H1 (cell line): ENCODE measurements at regions not wholly inside any gene's neighbourhood (a gene's known extent, or its start where the extent isn't known, plus 50 kb on each side); places are given as distances from the start of the nearest gene placed in this dataset.

Experiments used
- CTCF ChIA-PET: fragments of 300-600 bp; sonication (Branson Sonifier 250); formaldehyde crosslinking; loops from one replicate; lab custom pipeline; 2021; ENCODE audit not compliant: partially characterized antibody; lab: Charles Lee
- POLR2A ChIA-PET: fragments of 300-600 bp; sonication (Branson Sonifier 250); formaldehyde crosslinking; loops from one replicate; lab custom pipeline; 2021; ENCODE audit warnings: inconsistent platforms; ENCODE audit not compliant: partially characterized antibody; lab: Charles Lee
- DNase-seq, 2 experiments: peaks; one replicate each; pipeline versions ENCODE4 v3.0.0 to v3.0.0-alpha.2; 2010 to 2022; ENCODE audit warnings: low spot score in 2 of 2, low read depth in 1 of 2, mixed read lengths in 1 of 2
- FAIRE-seq: peaks from 2 replicates; lab custom pipeline; 2011; peaks lifted over from hg19 to GRCh38; lab: Jason Lieb, UNC
- H2AFZ ChIP-seq: 2 replicates; pipeline ENCODE4 v1.8.1; 2012; ENCODE audit warnings: low read length, inconsistent platforms
- H2AK5ac ChIP-seq: 2 replicates; pipeline ENCODE4 v1.6.1; 2013; ENCODE audit warnings: low read depth, low read length
- H2BK120ac ChIP-seq: replicated peaks from 2 replicates; pipeline ENCODE3; 2013; ENCODE audit warnings: low read depth, low read length, inconsistent platforms
- H2BK12ac ChIP-seq: 2 replicates; pipeline ENCODE4 v1.6.1; 2013; ENCODE audit warnings: low read depth, low read length
- H2BK15ac ChIP-seq: 2 replicates; pipeline ENCODE4 v1.6.1; 2013; ENCODE audit warnings: low read length
- H2BK20ac ChIP-seq: 2 replicates; pipeline ENCODE4 v1.6.1; 2013; ENCODE audit warnings: low read length
- H2BK5ac ChIP-seq: 2 replicates; pipeline ENCODE4 v1.6.1; 2013; ENCODE audit warnings: low read depth, low read length
- H3K14ac ChIP-seq: 2 replicates; pipeline ENCODE4 v1.6.1; 2013; ENCODE audit warnings: inconsistent platforms; ENCODE audit not compliant: insufficient read length
- H3K18ac ChIP-seq: 2 replicates; pipeline ENCODE4 v1.6.1; 2013; ENCODE audit warnings: low read length; ENCODE audit errors: extremely low read depth
- H3K23ac ChIP-seq: 2 replicates; pipeline ENCODE4 v1.6.1; 2013; ENCODE audit warnings: inconsistent platforms; ENCODE audit not compliant: insufficient read length
- H3K23me2 ChIP-seq: 2 replicates; pipeline ENCODE4 v1.6.1; 2013; ENCODE audit warnings: low read depth, low read length
- H3K27ac ChIP-seq: 2 replicates; pipeline ENCODE4 v1.6.1; 2011; ENCODE audit warnings: low read depth, low read length, inconsistent platforms
- H3K27me3 ChIP-seq, 4 experiments: replicated peaks in 1 of 4; 1 replicate in 1 of 4; 2 replicates in 3 of 4; pipeline versions ENCODE4 v1.6.1 to v1.8.1; 2011 to 2013; ENCODE audit warnings: low read length in 3 of 4, mild to moderate bottlenecking in 3 of 4, inconsistent platforms in 2 of 4, mixed read lengths in 2 of 4, moderate library complexity in 1 of 4; ENCODE audit not compliant: control insufficient read depth in 3 of 4, insufficient read depth in 3 of 4; ENCODE audit errors: extremely low read depth in 1 of 4
- H3K36me3 ChIP-seq, 4 experiments: 2 replicates each; pipeline versions ENCODE4 v1.6.1 to v1.8.1; 2011 to 2013; ENCODE audit warnings: mild to moderate bottlenecking in 4 of 4, low read length in 3 of 4, moderate library complexity in 2 of 4, control low read depth in 1 of 4, inconsistent platforms in 1 of 4; ENCODE audit not compliant: insufficient read depth in 4 of 4, control insufficient read depth in 2 of 4
- H3K4ac ChIP-seq: replicated peaks from 2 replicates; pipeline ENCODE3; 2013; ENCODE audit warnings: low read length, low read depth, mixed read lengths, inconsistent platforms; ENCODE audit not compliant: insufficient read length
- H3K4me1 ChIP-seq, 4 experiments: replicated peaks in 1 of 4; 1 replicate in 1 of 4; 2 replicates in 3 of 4; pipeline versions ENCODE4 v1.6.1 to v1.8.1; 2011 to 2013; ENCODE audit warnings: low read length in 3 of 4, inconsistent platforms in 2 of 4, mixed read lengths in 1 of 4; ENCODE audit not compliant: insufficient read depth in 4 of 4, control insufficient read depth in 3 of 4
- H3K4me2 ChIP-seq, 2 experiments: 2 replicates each; pipeline versions ENCODE4 v1.6.1 to v1.8.1; 2011 to 2013; ENCODE audit warnings: low read depth in 2 of 2, low read length in 2 of 2, control low read depth in 1 of 2, inconsistent platforms in 1 of 2, mild to moderate bottlenecking in 1 of 2; ENCODE audit not compliant: insufficient read depth in 1 of 2
- H3K4me3 ChIP-seq, 4 experiments: fragments of 200-600, 300-600 bp in 1 of 4; sonication (generic), shearing (Covaris generic), sonication (Bioruptor Twin) in 1 of 4; 2 replicates each; pipeline versions ENCODE4 v1.5.1 to v1.8.1; 2011 to 2016; ENCODE audit warnings: low read length in 4 of 4, low read depth in 3 of 4, control low read depth in 2 of 4, inconsistent platforms in 2 of 4, mild to moderate bottlenecking in 2 of 4, mixed read lengths in 1 of 4, moderate library complexity in 1 of 4; ENCODE audit not compliant: insufficient read depth in 2 of 4; ENCODE audit errors: extremely low read depth in 1 of 4
- H3K56ac ChIP-seq: replicated peaks from 2 replicates; pipeline ENCODE3; 2013; ENCODE audit warnings: low read depth, mild to moderate bottlenecking, mixed read lengths, low read length, inconsistent platforms; ENCODE audit not compliant: insufficient read length
- H3K79me1 ChIP-seq: 2 replicates; pipeline ENCODE4 v1.6.1; 2013; ENCODE audit warnings: low read depth, low read length, control low read depth
- H3K79me2 ChIP-seq, 2 experiments: 2 replicates each; pipeline versions ENCODE4 v1.6.1 to v1.8.1; 2012 to 2013; ENCODE audit warnings: low read length in 2 of 2, mild to moderate bottlenecking in 2 of 2, inconsistent platforms in 1 of 2; ENCODE audit not compliant: insufficient read depth in 2 of 2, control insufficient read depth in 1 of 2
- H3K9ac ChIP-seq, 4 experiments: replicated peaks in 1 of 4; 1 replicate in 1 of 4; 2 replicates in 3 of 4; pipeline versions ENCODE4 v1.6.1 to v1.8.1; 2011 to 2013; ENCODE audit warnings: low read depth in 3 of 4, low read length in 3 of 4, control low read depth in 2 of 4, mild to moderate bottlenecking in 2 of 4, moderate library complexity in 2 of 4, inconsistent platforms in 1 of 4; ENCODE audit errors: extremely low read depth in 1 of 4
- H3K9me3 ChIP-seq, 2 experiments: 2 replicates each; pipeline versions ENCODE4 v1.6.1 to v1.8.1; 2012 to 2013; ENCODE audit warnings: mild to moderate bottlenecking in 2 of 2, moderate library complexity in 2 of 2, control low read depth in 1 of 2, inconsistent platforms in 1 of 2, low read depth in 1 of 2, low read length in 1 of 2, mixed read lengths in 1 of 2; ENCODE audit not compliant: insufficient read depth in 2 of 2
- H4K20me1 ChIP-seq, 2 experiments: replicated peaks in 1 of 2; 2 replicates each; pipeline versions ENCODE3 to v1.8.1; 2011 to 2013; ENCODE audit warnings: inconsistent platforms in 2 of 2, low read length in 2 of 2, mild to moderate bottlenecking in 1 of 2; ENCODE audit not compliant: insufficient read depth in 2 of 2, control insufficient read depth in 1 of 2
- H4K5ac ChIP-seq: 2 replicates; pipeline ENCODE4 v1.6.1; 2013; ENCODE audit warnings: low read length, low read depth, mixed read lengths, inconsistent platforms; ENCODE audit not compliant: insufficient read length
- H4K8ac ChIP-seq: 2 replicates; pipeline ENCODE4 v1.8.0; 2013; ENCODE audit warnings: mild to moderate bottlenecking, moderate library complexity, low read length, inconsistent platforms; ENCODE audit not compliant: insufficient read depth; ENCODE audit errors: extremely low read depth
- H4K91ac ChIP-seq: replicated peaks from 2 replicates; pipeline ENCODE3; 2013; ENCODE audit warnings: low read length, mixed read lengths, inconsistent platforms; ENCODE audit not compliant: insufficient read length
- CREB1 ChIP-seq: IDR thresholded peaks from 2 replicates; pipeline ENCODE4 v1.6.1; 2012; ENCODE audit warnings: inconsistent platforms
- E2F6 ChIP-seq: IDR thresholded peaks from 2 replicates; pipeline ENCODE4 v1.6.1; 2012; ENCODE audit warnings: inconsistent platforms
- EP300 ChIP-seq, 2 experiments: IDR thresholded peaks; 1 replicate in 1 of 2; 2 replicates in 1 of 2; pipeline ENCODE4 v1.6.1; 2011 to 2012; ENCODE audit warnings: low read depth in 2 of 2, low read length in 2 of 2, mild to moderate bottlenecking in 2 of 2, borderline replicate concordance in 1 of 2, inconsistent platforms in 1 of 2, moderate library complexity in 1 of 2
- JUN ChIP-seq: IDR thresholded peaks from 2 replicates; pipeline ENCODE4 v1.6.1; 2011; ENCODE audit warnings: low read depth, mild to moderate bottlenecking, improper control_type of control experiment, low read length
- MAFK ChIP-seq: IDR thresholded peaks from 2 replicates; pipeline ENCODE4 v1.6.1; 2012; ENCODE audit warnings: low read depth, mild to moderate bottlenecking, improper control_type of control experiment, low read length
- NANOG ChIP-seq: IDR thresholded peaks from 2 replicates; pipeline ENCODE4 v1.6.1; 2011; ENCODE audit warnings: low read length, low read depth, mild to moderate bottlenecking, inconsistent platforms; ENCODE audit not compliant: insufficient read depth, poor library complexity, severe bottlenecking
- POU5F1 ChIP-seq: IDR thresholded peaks from 2 replicates; pipeline ENCODE4 v1.6.1; 2011; ENCODE audit warnings: low read depth, mild to moderate bottlenecking, low read length, moderate library complexity
- SP1 ChIP-seq: IDR thresholded peaks from 2 replicates; pipeline ENCODE4 v1.6.1; 2011; ENCODE audit warnings: low read depth, low read length
- TEAD4 ChIP-seq: IDR thresholded peaks from 2 replicates; pipeline ENCODE4 v1.6.1; 2012; ENCODE audit warnings: low read depth, low read length, inconsistent platforms, mixed read lengths
- WGBS, 2 experiments: shearing (Covaris generic) in 1 of 2; methylation state at CpG; one replicate each; pipeline versions ENCODE4 v1.1.6 to v1.1.7; 2013 to 2015; ENCODE audit warnings: low lambda C conversion rate in 2 of 2, mixed read lengths in 2 of 2, inconsistent platforms in 1 of 2, low coverage in 1 of 2, missing lambda C conversion rate in 1 of 2; ENCODE audit not compliant: insufficient replicate concordance in 2 of 2, insufficient coverage in 1 of 2, insufficient read length in 1 of 2; ENCODE audit errors: extremely low coverage in 1 of 2, missing lambda C conversion rate in 1 of 2; 5-methylcytosine and 5-hydroxymethylcytosine counted together

- POLR2A ChIA-PET: interaction anchor here (1.2 kb wide), 1 partner anchor 9 kb away, joined by 4 read pairs; no protein-coding TSS in a partner anchor
- Histone ChIP-seq H2BK15ac (peak overlapping the region; percentile 1; the same call in 1 of the 2 replicates), H3K4me2 (peak overlapping the region; percentile 47 to 72; a peak in 3 of 4 replicates)
- TF ChIP-seq POU5F1: peak; percentile 74; the same call in 1 of the 2 replicates
- TF ChIP-seq MAFK: peak; percentile 57; the same call in 1 of the 2 replicates
- 0 out of 2 replicates have a peak, but pooled peaks have one; percentile 59 for TF ChIP-seq E2F6
- TF ChIP-seq TEAD4: peak; percentile 97
- TF ChIP-seq EP300 (IDR thresholded peaks at IDR 0.05; ENCODE audit: borderline replicate concordance in 1 of 2, low read depth in 2 of 2, low read length in 2 of 2): peak in 1 of 2 experiments; percentile 87; a peak in 1 of 3 replicates
- peak; percentile 83 for TF ChIP-seq SP1
- 0 out of 2 replicates have a peak, but pooled peaks have one; percentile 38 for TF ChIP-seq CREB1
- peak; percentile 98 for TF ChIP-seq NANOG
- no peak for TF ChIP-seq JUN
These were observed 250.1 kb upstream of the MBL2 start for GRCh38 chr10:53022611-53023088.

More at GRCh38 chr10:53022611-53023088, 250.1 kb upstream of the MBL2 start:
- Histone ChIP-seq H3K4me3 (no peak overlapping the region; a peak in 1 of 8 replicates), H3K27ac (peak overlapping the region; percentile 57; the same call in 1 of the 2 replicates), H3K9me3 (no peaks in the 10 kb centered on the region; a peak in 1 of 4 replicates), H3K27me3 (no peaks in the 10 kb centered on the region), H4K20me1 (no peaks in the 10 kb centered on the region), H2BK5ac (peak overlapping the region; percentile 100), H3K23me2 (no peaks in the 10 kb centered on the region; the same call in 1 of the 2 replicates), H3K18ac (peak overlapping the region; percentile 95), H4K5ac (peak overlapping the region; percentile 69), H4K91ac (peak overlapping the region; percentile 81), H2AFZ (no peak overlapping the region), H3K79me2 (no peaks in the 10 kb centered on the region), H3K4me1 (peaks cover 4 to 9% (median 8%) of the 10 kb centered on the region in 4 experiments; a peak in 6 of 7 replicates), H2AK5ac (peak overlapping the region; percentile 95; the same call in 1 of the 2 replicates), H4K8ac (no peak overlapping the region), H3K4ac (peak overlapping the region; percentile 97), H3K14ac (no peak overlapping the region), H2BK12ac (peak overlapping the region; percentile 99), H2BK20ac (peak overlapping the region; percentile 91; the same call in 1 of the 2 replicates), H3K23ac (no peak overlapping the region), H3K56ac (peak overlapping the region; percentile 36), H3K36me3 (peaks cover 0 to 2% (median 0%) of the 10 kb centered on the region in 4 experiments; a peak in 2 of 8 replicates), H3K9ac (peak overlapping the region in 1 of 4 experiments; percentile 53; a peak in 1 of 7 replicates), H3K79me1 (no peaks in the 10 kb centered on the region), H2BK120ac (peak overlapping the region; percentile 80)
- peak; percentile 49 to 56 for DNase-seq
- WGBS, 2 experiments: 21% methylated on average over 5 of the region's 5 CpGs; no CpG with 5 or more reads in 1 of the 2 experiments
- peak; percentile 99 for FAIRE-seq
- CTCF ChIA-PET: no interaction called here
